Activated CD8-positive, alpha-beta memory T cell treated with anti-CD3 and anti-CD28 coated beads, Interleukin-2, amount 10 ng/mL, durations not matched to agents 7 days and 5 days (primary cell): ENCODE measurements at regions not wholly inside any gene's neighbourhood (a gene's known extent, or its start where the extent isn't known, plus 50 kb on each side); places are given as distances from the start of the nearest gene placed in this dataset.

Source experiments
- ATAC-seq: fragments of 150-1000 bp; cut with Tn5 transposase; one replicate; pipeline ENCODE4 v1.10.0; 2021; ENCODE audit warnings: moderate library complexity
- CTCF ChIA-PET: fragments of 350-600 bp; sonication (Branson Sonifier 250); formaldehyde crosslinking; loops from one replicate; lab custom pipeline; 2021; ENCODE audit warnings: antibody characterized with exemption; lab: Charles Lee
- DNase-seq: peaks from one replicate; pipeline ENCODE4 v3.0.0-alpha.2; 2020
- H3K27ac Mint-ChIP-seq: one replicate; pipeline ENCODE4 v1.8.0; 2021; ENCODE audit warnings: mild to moderate bottlenecking, mixed read lengths
- H3K27me3 Mint-ChIP-seq: one replicate; pipeline ENCODE4 v1.8.0; 2021; ENCODE audit warnings: mixed read lengths
- H3K36me3 Mint-ChIP-seq: one replicate; pipeline ENCODE4 v1.8.0; 2021; ENCODE audit warnings: mild to moderate bottlenecking, mixed read lengths
- H3K4me1 Mint-ChIP-seq: one replicate; pipeline ENCODE4 v1.8.0; 2021; ENCODE audit warnings: mixed read lengths
- H3K4me3 Mint-ChIP-seq: one replicate; pipeline ENCODE4 v1.8.0; 2021; ENCODE audit warnings: mild to moderate bottlenecking, moderate library complexity, mixed read lengths
- H3K9me3 Mint-ChIP-seq: one replicate; pipeline ENCODE4 v1.8.0; 2022; ENCODE audit warnings: low read depth, mixed read lengths

DNA sequence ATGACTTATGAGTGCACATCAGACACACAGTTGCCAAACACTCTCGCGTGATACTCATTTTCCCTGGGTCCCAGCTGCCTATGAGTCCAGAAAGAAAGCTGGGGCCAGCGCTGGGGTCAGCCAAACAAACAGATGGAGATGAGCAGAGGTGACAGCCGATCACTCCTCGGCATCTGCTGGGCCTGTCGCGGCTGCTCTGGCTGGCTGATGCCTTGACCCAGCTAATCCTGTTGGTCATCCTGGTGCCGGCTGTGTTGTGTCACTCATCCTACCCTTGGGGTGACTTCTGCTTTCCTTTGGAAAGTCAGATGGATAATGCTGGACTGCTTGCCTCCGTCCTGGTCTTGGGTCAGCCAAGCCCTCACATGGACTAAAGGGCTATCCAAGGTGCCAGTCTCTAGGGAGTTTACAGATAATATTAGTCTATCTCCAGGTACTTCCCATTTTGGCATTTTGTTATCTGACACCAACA, 105.3 kb upstream of the PDZRN3 start:
- Mint-ChIP-seq H3K9me3 (peaks cover 6% of the 10 kb centered on the region), H3K27ac (no peak overlapping the region), H3K4me1 (no peaks in the 10 kb centered on the region), H3K4me3 (no peak overlapping the region), H3K36me3 (no peaks in the 10 kb centered on the region), H3K27me3 (no peaks in the 10 kb centered on the region)
- no peak for ATAC-seq
- DNase-seq: no peak
- CTCF ChIA-PET: no interaction called here

DNA sequence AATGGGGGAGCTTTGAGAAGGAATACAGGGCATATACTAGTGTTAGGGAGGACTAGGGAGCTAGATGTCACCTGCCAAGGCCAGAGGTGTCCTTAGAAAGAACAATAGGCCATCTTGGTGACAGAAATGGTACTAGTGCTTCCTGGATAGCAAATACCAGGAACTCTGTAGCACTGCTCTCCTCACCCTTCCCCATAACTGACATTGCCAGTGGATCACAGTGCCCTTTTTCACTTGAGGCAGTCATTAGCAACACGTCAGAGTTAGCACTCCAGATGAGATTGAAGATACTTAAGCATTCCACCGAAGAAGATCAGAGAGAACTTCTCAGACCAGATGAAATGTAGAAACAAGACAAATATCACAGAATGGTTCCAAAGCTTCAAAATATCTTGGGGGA, 103.1 kb upstream of the PDZRN3 start:
- ATAC-seq (no peak), DNase-seq (no peak)
- Mint-ChIP-seq H3K27me3 (no peaks in the 10 kb centered on the region), H3K4me1 (no peaks in the 10 kb centered on the region), H3K9me3 (peaks cover 6% of the 10 kb centered on the region), H3K27ac (no peak overlapping the region), H3K36me3 (no peaks in the 10 kb centered on the region), H3K4me3 (no peak overlapping the region)
- CTCF ChIA-PET: no interaction called here

DNA sequence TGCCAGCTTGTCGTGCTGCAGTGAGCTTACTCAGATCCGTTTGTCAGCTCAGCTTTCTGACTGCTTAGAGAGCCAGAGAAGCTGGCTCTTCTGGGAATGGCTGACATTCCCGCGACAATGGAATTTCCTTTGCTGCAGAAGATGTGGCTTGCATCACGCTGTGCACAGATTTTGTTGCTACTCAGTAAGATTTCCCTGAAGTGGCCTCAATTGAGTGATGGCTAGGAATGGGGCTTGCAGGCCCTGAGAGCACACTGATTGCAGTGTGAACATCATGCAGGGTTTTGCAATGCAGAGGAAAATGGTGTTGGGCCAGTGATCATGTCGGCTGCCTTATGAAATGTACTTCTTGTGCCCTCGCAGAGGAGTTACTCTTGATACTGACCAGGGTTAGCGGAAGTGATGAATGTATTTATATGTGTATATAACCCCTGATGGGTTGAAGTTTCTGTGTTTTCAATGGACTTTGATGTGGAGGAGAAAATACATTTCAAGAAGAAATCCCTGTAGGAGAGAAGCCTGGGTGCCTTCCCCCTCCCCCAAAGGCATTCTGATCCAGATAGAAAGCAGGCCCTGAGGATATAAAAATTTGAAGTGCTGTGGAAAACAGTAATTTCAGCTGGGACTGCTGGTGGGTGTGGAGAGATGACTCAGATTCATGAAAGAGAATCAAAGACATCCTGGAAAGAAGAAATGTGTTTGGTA, 102.5 kb upstream of the PDZRN3 start:
- ATAC-seq (no peak), DNase-seq (no peak)
- CTCF ChIA-PET: no interaction called here
- no peak overlapping the region for H3K27ac Mint-ChIP-seq
- peaks cover 8% of the 10 kb centered on the region for H3K9me3 Mint-ChIP-seq
- no peaks in the 10 kb centered on the region for H3K27me3 Mint-ChIP-seq
- H3K36me3 Mint-ChIP-seq: no peaks in the 10 kb centered on the region
- no peaks in the 10 kb centered on the region for H3K4me1 Mint-ChIP-seq
- H3K4me3 Mint-ChIP-seq: no peak overlapping the region

DNA sequence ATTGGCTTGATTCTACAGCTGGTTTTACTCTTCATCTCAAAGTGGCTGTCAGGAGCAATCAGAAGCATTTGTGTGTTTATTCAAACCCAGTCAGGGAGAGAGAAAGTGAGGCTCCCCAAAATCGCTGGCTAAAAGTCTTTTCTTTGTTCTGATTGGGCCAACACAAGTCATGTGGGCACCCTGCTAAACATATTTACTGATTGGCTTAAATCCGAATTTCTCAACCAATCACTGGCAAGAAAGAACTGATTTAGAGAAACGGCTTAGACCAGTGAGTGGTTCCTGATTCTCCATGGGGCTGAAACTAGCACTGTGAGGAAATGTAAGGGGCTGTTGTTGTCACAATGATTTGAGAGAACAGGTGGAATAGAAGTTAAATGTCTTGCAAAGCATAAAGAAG, 98.9 kb upstream of the PDZRN3 start:
- ATAC-seq: no peak
- no peak overlapping the region for H3K4me3 Mint-ChIP-seq
- H3K27ac Mint-ChIP-seq: no peak overlapping the region
- no peak for DNase-seq
- H3K36me3 Mint-ChIP-seq: no peaks in the 10 kb centered on the region
- H3K9me3 Mint-ChIP-seq: peaks cover 6% of the 10 kb centered on the region
- no peaks in the 10 kb centered on the region for H3K27me3 Mint-ChIP-seq
- CTCF ChIA-PET: no interaction called here
- H3K4me1 Mint-ChIP-seq: no peaks in the 10 kb centered on the region

DNA sequence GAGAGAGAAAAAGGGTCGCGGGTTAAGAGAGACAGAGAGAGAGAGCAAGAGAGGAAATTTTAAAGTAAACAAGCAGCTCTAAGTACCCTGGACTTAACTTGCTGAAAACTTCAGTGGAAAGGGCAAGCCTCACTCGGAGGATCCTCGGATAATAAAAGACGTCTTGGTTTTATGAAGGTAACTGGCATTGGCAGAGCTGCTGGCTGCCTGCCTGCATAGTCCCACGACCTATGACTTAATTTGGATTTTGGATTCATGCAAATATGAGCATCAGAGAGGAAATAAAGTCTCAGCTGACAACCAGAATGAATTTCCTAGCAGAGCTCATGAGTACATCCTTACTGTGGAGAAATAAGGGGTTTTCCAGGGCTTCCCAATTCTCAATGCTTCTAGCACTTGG, 95.1 kb upstream of the PDZRN3 start:
- Mint-ChIP-seq H3K36me3 (no peaks in the 10 kb centered on the region), H3K9me3 (peaks cover 3% of the 10 kb centered on the region), H3K4me3 (no peak overlapping the region), H3K27ac (no peak overlapping the region), H3K27me3 (no peaks in the 10 kb centered on the region), H3K4me1 (no peaks in the 10 kb centered on the region)
- DNase-seq: no peak
- ATAC-seq: no peak
- CTCF ChIA-PET: no interaction called here

DNA sequence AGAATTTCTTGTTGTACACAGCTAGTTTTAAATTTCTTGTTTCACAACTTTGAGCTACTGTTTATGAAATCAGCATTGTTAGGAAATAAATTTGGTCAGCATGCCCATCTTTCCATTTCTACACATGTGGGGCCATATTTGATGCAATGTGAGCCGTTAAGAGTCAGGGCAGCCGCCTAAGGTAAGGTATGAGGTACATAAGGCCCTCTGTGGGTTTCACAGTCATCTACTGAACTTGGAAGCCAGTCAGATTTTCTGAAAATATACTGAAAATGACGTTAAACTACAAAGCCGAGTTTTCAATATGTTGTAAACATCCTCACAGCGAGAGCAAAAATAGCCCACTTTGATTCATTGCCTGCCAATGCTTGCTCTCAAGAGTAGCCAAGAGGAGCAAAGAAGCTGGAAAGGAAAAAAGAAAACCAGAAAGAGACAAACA, 94.7 kb upstream of the PDZRN3 start:
- H3K27me3 Mint-ChIP-seq: no peaks in the 10 kb centered on the region
- H3K9me3 Mint-ChIP-seq: peaks cover 3% of the 10 kb centered on the region
- no peaks in the 10 kb centered on the region for H3K4me1 Mint-ChIP-seq
- CTCF ChIA-PET: no interaction called here
- H3K36me3 Mint-ChIP-seq: no peaks in the 10 kb centered on the region
- no peak for ATAC-seq
- H3K27ac Mint-ChIP-seq: no peak overlapping the region
- H3K4me3 Mint-ChIP-seq: no peak overlapping the region
- DNase-seq: no peak

DNA sequence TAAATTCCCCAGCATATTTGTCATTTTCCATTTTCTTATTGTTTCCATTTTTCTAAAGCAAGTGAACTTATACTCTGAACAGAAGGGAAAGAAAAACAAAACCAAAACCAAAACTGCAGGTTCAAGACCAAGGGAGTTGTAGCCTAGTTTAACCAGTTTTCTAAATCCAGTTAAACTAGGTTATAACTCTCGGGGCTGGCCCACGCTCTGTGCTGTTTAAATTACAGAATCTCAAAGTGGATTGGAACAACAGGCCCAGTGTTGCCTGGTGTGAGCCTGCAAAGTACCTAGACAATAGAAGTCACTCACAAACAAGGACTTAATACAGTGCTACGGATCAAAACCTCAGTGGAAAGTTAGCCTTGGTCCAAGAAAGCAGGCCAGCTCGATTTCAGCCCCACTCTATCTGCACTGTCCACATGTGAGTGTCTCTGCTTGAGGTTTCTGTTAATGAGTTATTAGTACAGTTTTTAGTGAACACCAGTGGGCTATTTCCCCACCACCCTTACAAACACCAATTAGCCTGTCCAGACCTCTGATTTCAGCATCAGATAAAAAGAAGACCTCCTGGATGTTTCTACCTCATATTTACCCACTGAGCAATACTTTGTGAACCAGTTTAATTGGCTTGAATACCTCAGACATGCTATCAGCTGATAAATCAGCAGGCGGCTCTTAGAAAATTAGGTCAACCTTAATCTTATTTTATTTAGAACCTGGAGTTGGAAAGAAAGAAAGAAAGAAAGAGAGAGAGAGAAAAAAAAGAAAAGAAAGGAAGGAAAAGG, 93.8 kb upstream of the PDZRN3 start:
- ATAC-seq: no peak

DNA sequence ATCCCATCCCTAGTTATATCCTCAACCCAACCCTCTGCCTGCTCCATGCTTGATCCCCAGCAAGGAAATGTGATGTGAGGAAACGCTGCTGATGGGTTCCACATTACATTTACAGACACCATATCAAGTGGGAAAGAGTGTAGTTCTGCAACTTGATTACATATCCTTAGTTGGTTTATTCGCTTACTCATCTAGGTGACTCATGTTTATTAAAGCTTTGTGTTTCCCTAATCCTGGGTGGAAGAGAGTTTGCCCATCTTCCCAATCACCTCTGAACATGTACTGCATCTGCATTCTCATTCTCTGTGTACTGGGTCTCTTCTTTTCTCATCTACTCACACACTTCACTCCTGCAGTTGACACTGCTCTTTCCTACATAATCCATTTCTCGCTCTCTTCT, 91.7 kb upstream of the PDZRN3 start:
- no peaks in the 10 kb centered on the region for H3K36me3 Mint-ChIP-seq
- no peak overlapping the region for H3K27ac Mint-ChIP-seq
- CTCF ChIA-PET: no interaction called here
- DNase-seq (no peak), ATAC-seq (no peak)
- peaks cover 4% of the 10 kb centered on the region for H3K9me3 Mint-ChIP-seq
- no peaks in the 10 kb centered on the region for H3K4me1 Mint-ChIP-seq
- H3K27me3 Mint-ChIP-seq: no peaks in the 10 kb centered on the region
- no peak overlapping the region for H3K4me3 Mint-ChIP-seq

More for the DNA sequence above, 93.8 kb upstream of the PDZRN3 start:
- Mint-ChIP-seq H3K4me3 (no peak overlapping the region), H3K27ac (no peak overlapping the region), H3K4me1 (no peaks in the 10 kb centered on the region), H3K9me3 (peaks cover 5% of the 10 kb centered on the region), H3K27me3 (no peaks in the 10 kb centered on the region), H3K36me3 (no peaks in the 10 kb centered on the region)
- DNase-seq: no peak
- CTCF ChIA-PET: no interaction called here

DNA sequence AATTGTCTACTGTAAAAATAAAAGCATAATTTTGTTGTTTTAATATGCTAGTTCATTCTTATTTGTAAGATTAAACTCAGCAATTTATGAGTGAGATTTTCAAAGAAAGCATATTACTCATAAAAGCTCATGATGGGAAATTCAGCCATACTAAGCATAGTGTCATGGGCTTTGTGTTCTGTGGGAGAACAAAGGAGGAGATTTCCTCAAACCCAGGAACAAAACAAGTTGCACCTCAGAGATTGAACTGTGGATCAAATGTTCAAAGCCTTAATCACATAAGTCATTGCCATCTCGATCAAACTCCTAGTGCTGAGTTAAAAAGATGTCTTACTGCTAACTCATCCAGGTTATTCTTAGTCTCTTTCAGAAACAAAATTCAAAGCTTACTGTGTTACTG, 85.6 kb upstream of the PDZRN3 start:
- Mint-ChIP-seq H3K9me3 (peaks cover 3% of the 10 kb centered on the region), H3K27ac (no peak overlapping the region), H3K4me1 (no peaks in the 10 kb centered on the region), H3K36me3 (no peaks in the 10 kb centered on the region), H3K4me3 (no peak overlapping the region), H3K27me3 (no peaks in the 10 kb centered on the region)
- no peak for DNase-seq
- ATAC-seq: no peak
- CTCF ChIA-PET: no interaction called here

DNA sequence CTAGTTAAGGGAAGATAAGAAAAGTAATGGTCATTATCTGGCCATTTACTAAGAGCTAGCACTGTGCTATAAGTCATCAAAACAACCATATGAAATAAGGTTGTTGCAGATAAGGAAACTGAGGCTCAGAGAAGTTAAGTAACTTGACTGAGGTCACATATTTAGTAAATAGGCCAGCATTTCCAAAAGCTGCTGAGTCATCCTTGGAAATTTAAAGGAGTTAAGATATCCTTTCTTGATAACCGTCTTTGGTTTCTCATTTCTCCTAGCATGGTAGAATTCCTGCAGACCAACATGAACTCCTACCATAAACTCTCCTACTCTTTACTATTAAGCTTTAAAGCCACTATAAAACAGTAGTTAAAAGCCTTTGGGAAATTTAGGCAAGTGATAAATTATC, 85.0 kb upstream of the PDZRN3 start:
- Mint-ChIP-seq H3K27ac (no peak overlapping the region), H3K9me3 (peaks cover 3% of the 10 kb centered on the region), H3K27me3 (no peaks in the 10 kb centered on the region), H3K36me3 (no peaks in the 10 kb centered on the region), H3K4me1 (no peaks in the 10 kb centered on the region), H3K4me3 (no peak overlapping the region)
- ATAC-seq: no peak
- DNase-seq: no peak
- CTCF ChIA-PET: no interaction called here

DNA sequence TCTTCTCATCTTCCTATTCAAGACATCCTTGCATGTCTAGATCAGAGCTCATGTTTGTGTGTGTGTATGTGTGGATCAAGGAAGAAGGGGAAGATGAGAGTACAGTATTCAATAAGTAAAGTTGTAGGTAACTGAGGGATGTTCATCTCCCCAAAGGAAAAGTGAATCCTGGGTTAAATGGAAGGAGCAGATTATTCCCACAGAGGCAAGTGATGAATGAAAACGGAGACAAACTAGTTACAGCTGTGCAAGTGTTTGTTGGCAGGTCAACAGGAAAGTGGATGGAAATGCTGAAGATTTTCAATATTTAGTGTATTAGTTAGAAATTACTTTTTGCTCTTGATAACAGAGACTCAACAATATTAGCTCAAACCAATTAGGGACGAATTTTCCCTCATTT, 84.2 kb upstream of the PDZRN3 start:
- Mint-ChIP-seq H3K9me3 (peaks cover 3% of the 10 kb centered on the region), H3K4me1 (no peaks in the 10 kb centered on the region), H3K27me3 (no peaks in the 10 kb centered on the region), H3K36me3 (no peaks in the 10 kb centered on the region), H3K4me3 (no peak overlapping the region), H3K27ac (no peak overlapping the region)
- CTCF ChIA-PET: no interaction called here
- no peak for ATAC-seq
- no peak for DNase-seq

DNA sequence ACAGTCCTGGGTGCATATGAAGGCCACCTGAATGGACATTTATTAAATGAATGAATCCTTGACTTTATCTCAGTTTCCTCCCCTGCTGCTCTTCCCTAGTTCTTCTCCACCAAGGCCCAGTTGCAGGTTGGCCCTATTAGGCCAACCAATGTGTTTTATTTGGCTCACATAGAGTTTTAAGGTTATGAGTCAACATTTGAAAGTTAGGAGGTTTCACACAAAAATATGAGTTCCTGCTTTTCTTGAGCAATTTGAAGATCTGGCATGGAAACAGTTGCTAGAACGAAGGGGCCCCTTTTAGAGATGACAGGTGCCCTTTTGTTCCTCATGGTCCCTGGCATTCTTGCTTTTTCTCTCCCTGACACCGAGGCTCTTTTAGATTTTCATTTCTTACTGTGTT, 83.0 kb upstream of the PDZRN3 start:
- Mint-ChIP-seq H3K4me1 (no peaks in the 10 kb centered on the region), H3K4me3 (no peak overlapping the region), H3K9me3 (no peaks in the 10 kb centered on the region), H3K27me3 (no peaks in the 10 kb centered on the region), H3K36me3 (no peaks in the 10 kb centered on the region), H3K27ac (no peak overlapping the region)
- ATAC-seq (no peak), DNase-seq (no peak)
- CTCF ChIA-PET: no interaction called here

DNA sequence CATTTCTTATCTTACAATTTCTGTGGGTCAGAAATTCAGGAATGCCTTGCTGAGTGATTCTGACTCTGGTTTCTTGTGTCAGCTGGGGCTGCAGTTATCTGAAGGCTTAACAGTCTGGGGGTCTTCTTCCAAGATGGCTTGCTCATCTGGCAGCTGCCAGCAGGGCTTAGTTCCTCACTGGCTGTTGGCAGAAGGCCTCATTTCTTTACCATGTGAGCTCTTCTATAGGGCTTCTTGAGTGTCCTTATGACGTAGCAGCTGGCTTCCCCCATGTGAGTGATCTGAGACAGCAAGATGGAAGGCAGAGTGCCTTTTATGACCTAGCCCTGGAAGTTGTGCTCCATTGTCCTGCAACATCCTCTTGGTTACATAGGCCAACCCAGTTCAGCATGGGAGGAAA, 82.0 kb upstream of the PDZRN3 start:
- ATAC-seq (no peak), DNase-seq (no peak)
- Mint-ChIP-seq H3K27me3 (no peaks in the 10 kb centered on the region), H3K4me1 (no peaks in the 10 kb centered on the region), H3K9me3 (no peaks in the 10 kb centered on the region), H3K4me3 (no peak overlapping the region), H3K27ac (no peak overlapping the region), H3K36me3 (no peaks in the 10 kb centered on the region)
- CTCF ChIA-PET: no interaction called here

DNA sequence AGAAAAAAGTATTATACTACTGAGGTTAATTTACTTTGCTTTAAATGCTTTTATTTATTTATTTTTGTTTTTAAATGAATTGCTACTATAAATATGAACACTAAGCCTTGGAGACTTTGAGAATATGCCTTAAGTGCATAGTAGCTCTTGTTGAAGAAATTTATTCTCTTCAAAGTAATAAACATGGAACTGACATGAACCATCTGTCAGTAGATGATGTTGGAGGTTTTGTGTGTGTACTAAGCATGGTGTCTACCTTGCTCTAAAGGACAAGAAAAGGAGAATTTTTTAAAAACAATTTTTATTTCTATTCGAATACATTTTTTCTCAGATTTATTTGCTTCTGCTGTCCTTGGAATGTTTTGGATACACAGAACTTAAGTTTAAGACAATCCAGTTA, 81.1 kb upstream of the PDZRN3 start:
- H3K27me3 Mint-ChIP-seq: no peaks in the 10 kb centered on the region
- no peaks in the 10 kb centered on the region for H3K9me3 Mint-ChIP-seq
- DNase-seq (no peak), ATAC-seq (no peak)
- H3K27ac Mint-ChIP-seq: no peak overlapping the region
- no peak overlapping the region for H3K4me3 Mint-ChIP-seq
- H3K36me3 Mint-ChIP-seq: no peaks in the 10 kb centered on the region
- no peaks in the 10 kb centered on the region for H3K4me1 Mint-ChIP-seq
- CTCF ChIA-PET: no interaction called here
